IMR-90 (cell line): ENCODE measurements at regions not wholly inside any gene's neighbourhood (a gene's known extent, or its start where the extent isn't known, plus 50 kb on each side); places are given as distances from the start of the nearest gene placed in this dataset.
A peak's percentile ranks its signal among the peaks of the same experiment; 100 is the strongest.

ENCODE experiments used
- ATAC-seq: fragments of 200-7000 bp; cut with Tn5 transposase; 2 replicates; pipeline ENCODE4 v1.9.1; 2020; ENCODE audit warnings: low read depth, mild to moderate bottlenecking, moderate library complexity
- BruUV-seq: library from RNA; stranded (reverse); fragments of 400-500 nt; replicated peaks from 2 replicates; lab custom pipeline; 2021; lab: Mats Ljungman, UMichigan
- CTCF ChIA-PET: fragments of 300-600 bp; formaldehyde crosslinking; extraction: SDS; loops from one replicate; lab custom pipeline; 2021; ENCODE audit warnings: antibody characterized with exemption; lab: Yijun Ruan, JAX
- POLR2A ChIA-PET: fragments of 300-600 bp; sonication (Branson Sonifier 250); formaldehyde crosslinking; loops from one replicate; lab custom pipeline; 2022; ENCODE audit warnings: antibody characterized with exemption; ENCODE audit not compliant: unreplicated experiment; lab: Charles Lee
- DNase-seq: peaks from one replicate; pipeline ENCODE4 v3.0.0; 2013
- H2AFZ ChIP-seq: replicated peaks from 2 replicates; pipeline ENCODE3; 2013; ENCODE audit warnings: low read length, mild to moderate bottlenecking; ENCODE audit not compliant: poor library complexity
- H2AK5ac ChIP-seq: 2 replicates; pipeline ENCODE4 v1.6.1; 2013; ENCODE audit warnings: low read depth, low read length, inconsistent platforms
- H2AK9ac ChIP-seq: replicated peaks from 2 replicates; pipeline ENCODE3; 2013; ENCODE audit warnings: mild to moderate bottlenecking, low read depth, low read length, moderate library complexity; ENCODE audit not compliant: poor library complexity
- H2BK120ac ChIP-seq: 2 replicates; pipeline ENCODE4 v1.6.1; 2013; ENCODE audit warnings: low read depth, low read length, inconsistent platforms
- H2BK15ac ChIP-seq: 3 replicates; pipeline ENCODE4 v1.6.1; 2013; ENCODE audit warnings: low read depth, low read length, inconsistent platforms
- H2BK20ac ChIP-seq: 2 replicates; pipeline ENCODE4 v1.6.1; 2013; ENCODE audit warnings: low read depth, mild to moderate bottlenecking, inconsistent platforms, low read length, moderate library complexity
- H2BK5ac ChIP-seq: 2 replicates; pipeline ENCODE4 v1.6.1; 2013; ENCODE audit warnings: mild to moderate bottlenecking, low read depth, low read length, inconsistent platforms; ENCODE audit not compliant: poor library complexity, severe bottlenecking
- H3K14ac ChIP-seq: replicated peaks from 2 replicates; pipeline ENCODE4 v1.6.1; 2013; ENCODE audit warnings: low read depth, low read length, inconsistent platforms
- H3K18ac ChIP-seq: 2 replicates; pipeline ENCODE4 v1.6.1; 2013; ENCODE audit warnings: low read depth, low read length, control low read depth
- H3K23ac ChIP-seq: 2 replicates; pipeline ENCODE4 v1.6.1; 2013; ENCODE audit warnings: low read depth, low read length, inconsistent platforms
- H3K27ac ChIP-seq: 2 replicates; pipeline ENCODE4 v1.5.1; 2013; ENCODE audit warnings: mild to moderate bottlenecking, control low read depth, low read length; ENCODE audit not compliant: insufficient read depth
- H3K27me3 ChIP-seq: 2 replicates; pipeline ENCODE4 v1.6.1; 2013; ENCODE audit warnings: low read length; ENCODE audit not compliant: control insufficient read depth, insufficient read depth
- H3K36me3 ChIP-seq: 2 replicates; pipeline ENCODE4 v1.6.1; 2013; ENCODE audit warnings: low read length, mixed read lengths; ENCODE audit not compliant: control insufficient read depth, insufficient read depth
- H3K4ac ChIP-seq: 2 replicates; pipeline ENCODE4 v1.6.1; 2013; ENCODE audit warnings: low read depth, low read length, inconsistent platforms
- H3K4me1 ChIP-seq: 2 replicates; pipeline ENCODE4 v1.6.1; 2013; ENCODE audit warnings: low read length, mixed read lengths; ENCODE audit not compliant: control insufficient read depth, insufficient read depth
- H3K4me2 ChIP-seq: 2 replicates; pipeline ENCODE4 v1.6.1; 2013; ENCODE audit warnings: low read depth, mild to moderate bottlenecking, control low read depth, low read length, moderate library complexity
- H3K4me3 ChIP-seq: 2 replicates; pipeline ENCODE4 v1.5.1; 2013; ENCODE audit warnings: low read depth, mild to moderate bottlenecking, control low read depth, low read length, moderate library complexity; ENCODE audit not compliant: insufficient read depth
- H3K56ac ChIP-seq: 2 replicates; pipeline ENCODE4 v1.6.1; 2013; ENCODE audit warnings: low read length, inconsistent platforms; ENCODE audit not compliant: insufficient read depth; ENCODE audit errors: extremely low read depth
- H3K79me1 ChIP-seq, 2 experiments: 2 replicates each; pipeline ENCODE4 v1.6.1; 2013; ENCODE audit warnings: low read length in 2 of 2, inconsistent platforms in 1 of 2, low read depth in 1 of 2
- H3K9ac ChIP-seq: 2 replicates; pipeline ENCODE4 v1.6.1; 2013; ENCODE audit warnings: low read depth, low read length, control low read depth
- H3K9me1 ChIP-seq: 2 replicates; pipeline ENCODE4 v1.6.1; 2013; ENCODE audit warnings: low read length, inconsistent platforms; ENCODE audit not compliant: insufficient read depth
- H3K9me3 ChIP-seq: 2 replicates; pipeline ENCODE4 v1.6.1; 2013; ENCODE audit warnings: low read length; ENCODE audit not compliant: control insufficient read depth, insufficient read depth
- H4K20me1 ChIP-seq: 2 replicates; pipeline ENCODE4 v1.6.1; 2013; ENCODE audit warnings: low read length, inconsistent platforms; ENCODE audit not compliant: insufficient read depth
- H4K5ac ChIP-seq: 2 replicates; pipeline ENCODE4 v1.6.1; 2013; ENCODE audit warnings: mild to moderate bottlenecking, low read depth, low read length, control low read depth
- H4K8ac ChIP-seq, 2 experiments: 2 replicates each; pipeline ENCODE4 v1.6.1; 2013; ENCODE audit warnings: low read depth in 2 of 2, low read length in 2 of 2, control low read depth in 1 of 2, inconsistent platforms in 1 of 2
- H4K91ac ChIP-seq: 2 replicates; pipeline ENCODE4 v1.6.1; 2013; ENCODE audit warnings: low read depth, low read length, inconsistent platforms; ENCODE audit not compliant: insufficient read depth
- CEBPB ChIP-seq: IDR thresholded peaks from 2 replicates; pipeline ENCODE4 v1.6.1; 2012; ENCODE audit warnings: low read depth, low read length, improper control_type of control experiment
- CHD1 ChIP-seq: IDR thresholded peaks from 2 replicates; pipeline ENCODE4 v1.6.1; 2012; ENCODE audit warnings: low read depth, low read length, improper control_type of control experiment
- MAFK ChIP-seq: IDR thresholded peaks from 2 replicates; pipeline ENCODE4 v1.6.1; 2012; ENCODE audit warnings: low read depth, low read length, improper control_type of control experiment
- MXI1 ChIP-seq: IDR thresholded peaks from 2 replicates; pipeline ENCODE4 v1.6.1; 2012; ENCODE audit warnings: low read depth, mild to moderate bottlenecking, low read length, moderate library complexity, borderline replicate concordance
- NFE2L2 ChIP-seq: fragments of 150-350 bp; IDR thresholded peaks from 2 replicates; pipeline ENCODE4 v1.6.1; 2016; ENCODE audit warnings: low read depth, mild to moderate bottlenecking, low read length
- POLR2A ChIP-seq: IDR thresholded peaks from 2 replicates; pipeline ENCODE4 v1.6.1; 2012; ENCODE audit warnings: mild to moderate bottlenecking, low read depth, low read length
- RAD21 ChIP-seq: IDR thresholded peaks from 2 replicates; pipeline ENCODE4 v1.6.1; 2012; ENCODE audit warnings: low read length, improper control_type of control experiment
- RCOR1 ChIP-seq: IDR thresholded peaks from 2 replicates; pipeline ENCODE4 v1.6.1; 2012; ENCODE audit warnings: mild to moderate bottlenecking, low read length, improper control_type of control experiment; ENCODE audit not compliant: insufficient replicate concordance
- SMC3 ChIP-seq: fragments of 150-350 bp; IDR thresholded peaks from 2 replicates; pipeline ENCODE4 v1.6.1; 2016; ENCODE audit warnings: low read depth, mild to moderate bottlenecking, antibody characterized with exemption, low read length, moderate library complexity
- WGBS, 2 experiments: methylation state at CpG; one replicate each; pipeline versions ENCODE4 v1.1.5 to v1.1.7; 2013; ENCODE audit warnings: missing lambda C conversion rate in 2 of 2; ENCODE audit not compliant: insufficient read length in 1 of 2; ENCODE audit errors: extremely low coverage in 2 of 2; 5-methylcytosine and 5-hydroxymethylcytosine counted together
- dilution Hi-C: fragments of 300-500 bp; cut with HindIII; formaldehyde crosslinking; loops from one replicate; pipeline ENCODE4 v1.14.3; 2018; ENCODE audit warnings: low sequenced_read_pairs; ENCODE audit not compliant: unreplicated experiment
- in situ Hi-C: fragments of 300-500 bp; cut with MboI; formaldehyde crosslinking; loops from 3 replicates; pipeline ENCODE4 v1.14.3; 2019; ENCODE audit warnings: low sequenced_read_pairs, inconsistent platforms, mixed read lengths
- intact Hi-C: fragments of 100-400 bp; cut with micrococcal nuclease; formaldehyde crosslinking; loops from 2 replicates; pipeline ENCODE4 v1.10.0; 2022
- TF ChIP-seq, protein P1 (sequence below): conservative IDR thresholded peaks from 2 replicates; pipeline ENCODE4 v1.5.1; 2012; ENCODE audit warnings: mild to moderate bottlenecking, low read depth, low read length, improper control_type of control experiment
- TF ChIP-seq, protein P2 (sequence below): fragments of 150-350 bp; IDR thresholded peaks from 2 replicates; pipeline ENCODE4 v1.6.1; 2017; ENCODE audit warnings: mild to moderate bottlenecking, antibody characterized with exemption, low read length, low read depth

GRCh38 chr13:30022256-30022655 lies 171.8 kb upstream of the UBL3 start:
- H2BK20ac ChIP-seq = peak overlapping the region; percentile 28; the same call in 1 of the 2 replicates

More at GRCh38 chr13:30022256-30022655, 171.8 kb upstream of the UBL3 start:
- Histone ChIP-seq H3K56ac (no peak overlapping the region), H2AK9ac (no peak overlapping the region), H2BK5ac (no peak overlapping the region), H3K9me3 (no peaks in the 10 kb centered on the region), H2BK15ac (no peak overlapping the region), H3K27ac (no peak overlapping the region), H3K4me2 (no peak overlapping the region), H2AK5ac (peak overlapping the region; percentile 62; the same call in 1 of the 2 replicates), H3K9me1 (peaks cover 4% of the 10 kb centered on the region; the same call in 1 of the 2 replicates), H3K4me3 (no peak overlapping the region), H4K91ac (no peak overlapping the region), H3K4me1 (peaks cover 15% of the 10 kb centered on the region), H3K9ac (no peak overlapping the region), H3K14ac (no peak overlapping the region), H3K27me3 (no peaks in the 10 kb centered on the region), H3K23ac (no peak overlapping the region), H4K5ac (no peak overlapping the region), H4K8ac (no peak overlapping the region), H3K4ac (0 out of 2 replicates have a peak overlapping the region, but pooled peaks have one; percentile 8), H4K20me1 (no peaks in the 10 kb centered on the region), H3K18ac (no peak overlapping the region), H3K36me3 (no peaks in the 10 kb centered on the region), H3K79me1 (no peaks in the 10 kb centered on the region), H2BK120ac (peak overlapping the region; percentile 23; the same call in 1 of the 2 replicates), H2AFZ (peak overlapping the region; percentile 74)
- dilution Hi-C loops = no loop called here
- CTCF ChIA-PET = interaction anchor here (0.9 kb wide), 1 partner anchor 89 kb away, joined by 3 read pairs; no protein-coding TSS in a partner anchor
- in situ Hi-C loops = no loop called here
- no peak for ATAC-seq
- intact Hi-C loops = no loop called here
- DNase-seq = no peak
- BruUV-seq = no TSS peak
- POLR2A ChIA-PET = no interaction called here
- no peak for TF ChIP-seq RCOR1
- no peak for TF ChIP-seq RAD21
- TF ChIP-seq SMC3 = no peak
- no peak for TF ChIP-seq NFE2L2
- TF ChIP-seq CEBPB = no peak
- TF ChIP-seq MAFK = no peak
- TF ChIP-seq, protein P1, sequence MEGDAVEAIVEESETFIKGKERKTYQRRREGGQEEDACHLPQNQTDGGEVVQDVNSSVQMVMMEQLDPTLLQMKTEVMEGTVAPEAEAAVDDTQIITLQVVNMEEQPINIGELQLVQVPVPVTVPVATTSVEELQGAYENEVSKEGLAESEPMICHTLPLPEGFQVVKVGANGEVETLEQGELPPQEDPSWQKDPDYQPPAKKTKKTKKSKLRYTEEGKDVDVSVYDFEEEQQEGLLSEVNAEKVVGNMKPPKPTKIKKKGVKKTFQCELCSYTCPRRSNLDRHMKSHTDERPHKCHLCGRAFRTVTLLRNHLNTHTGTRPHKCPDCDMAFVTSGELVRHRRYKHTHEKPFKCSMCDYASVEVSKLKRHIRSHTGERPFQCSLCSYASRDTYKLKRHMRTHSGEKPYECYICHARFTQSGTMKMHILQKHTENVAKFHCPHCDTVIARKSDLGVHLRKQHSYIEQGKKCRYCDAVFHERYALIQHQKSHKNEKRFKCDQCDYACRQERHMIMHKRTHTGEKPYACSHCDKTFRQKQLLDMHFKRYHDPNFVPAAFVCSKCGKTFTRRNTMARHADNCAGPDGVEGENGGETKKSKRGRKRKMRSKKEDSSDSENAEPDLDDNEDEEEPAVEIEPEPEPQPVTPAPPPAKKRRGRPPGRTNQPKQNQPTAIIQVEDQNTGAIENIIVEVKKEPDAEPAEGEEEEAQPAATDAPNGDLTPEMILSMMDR = no peak
- no peak for TF ChIP-seq MXI1
- TF ChIP-seq CHD1 = no peak
- no peak for TF ChIP-seq POLR2A
- TF ChIP-seq, protein P2, sequence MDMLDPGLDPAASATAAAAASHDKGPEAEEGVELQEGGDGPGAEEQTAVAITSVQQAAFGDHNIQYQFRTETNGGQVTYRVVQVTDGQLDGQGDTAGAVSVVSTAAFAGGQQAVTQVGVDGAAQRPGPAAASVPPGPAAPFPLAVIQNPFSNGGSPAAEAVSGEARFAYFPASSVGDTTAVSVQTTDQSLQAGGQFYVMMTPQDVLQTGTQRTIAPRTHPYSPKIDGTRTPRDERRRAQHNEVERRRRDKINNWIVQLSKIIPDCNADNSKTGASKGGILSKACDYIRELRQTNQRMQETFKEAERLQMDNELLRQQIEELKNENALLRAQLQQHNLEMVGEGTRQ = no peak
- WGBS, 2 experiments = 95% methylated on average over 3 of the region's 10 CpGs; no CpG with 5 or more reads in 1 of the 2 experiments
